HG02840 (cell line): ENCODE measurements at regions not wholly inside any gene's neighbourhood (a gene's known extent, or its start where the extent isn't known, plus 50 kb on each side); places are given as distances from the start of the nearest gene placed in this dataset.

Experiments
- ATAC-seq: cut with Tn5 transposase; IDR thresholded peaks from one replicate; pipeline ENCODE4 v1.9.1; 2021; ENCODE audit warnings: mild to moderate bottlenecking, moderate library complexity, moderate number of reproducible peaks; ENCODE audit not compliant: unreplicated experiment, low FRiP score

DNA sequence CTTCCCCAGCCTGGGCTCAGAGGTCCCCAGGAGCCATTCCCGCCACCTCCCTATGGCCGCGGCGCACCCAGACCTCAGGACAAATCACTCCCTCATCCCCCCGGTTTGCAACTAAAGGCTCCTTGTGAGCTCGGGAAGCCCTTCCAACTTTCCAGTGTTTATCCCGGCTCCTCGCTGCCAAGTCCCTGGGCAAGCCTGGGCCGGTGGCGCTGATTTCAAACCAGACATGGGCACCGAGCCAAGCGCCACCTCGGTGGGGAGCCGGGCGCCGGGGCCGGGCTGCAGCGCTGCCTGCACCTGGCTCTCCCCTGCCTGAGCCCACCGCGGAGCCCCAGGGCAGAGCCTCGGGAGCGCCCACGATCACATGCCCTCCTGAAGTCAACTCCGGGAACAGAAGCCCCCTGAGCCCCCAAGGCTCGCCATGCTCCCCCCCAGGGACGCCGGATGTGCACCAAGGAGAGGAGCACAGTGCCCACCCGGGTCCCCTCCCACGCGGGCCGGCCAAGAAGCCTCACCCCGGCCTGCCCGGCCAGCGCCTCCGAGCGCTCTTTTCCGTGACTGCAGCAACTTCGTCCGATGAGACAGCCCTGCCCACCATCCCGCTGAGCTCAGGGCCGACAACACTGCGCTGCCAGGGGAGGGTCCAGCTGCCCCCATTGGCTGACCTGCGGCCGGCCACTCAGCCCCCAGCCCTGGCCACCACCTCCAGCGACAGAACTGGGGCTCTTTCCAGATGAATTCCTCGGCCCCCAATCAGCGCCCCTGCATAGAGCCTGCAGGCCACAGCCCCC, 50.0 kb downstream of the NCOR2 start:
- no peak for ATAC-seq

DNA sequence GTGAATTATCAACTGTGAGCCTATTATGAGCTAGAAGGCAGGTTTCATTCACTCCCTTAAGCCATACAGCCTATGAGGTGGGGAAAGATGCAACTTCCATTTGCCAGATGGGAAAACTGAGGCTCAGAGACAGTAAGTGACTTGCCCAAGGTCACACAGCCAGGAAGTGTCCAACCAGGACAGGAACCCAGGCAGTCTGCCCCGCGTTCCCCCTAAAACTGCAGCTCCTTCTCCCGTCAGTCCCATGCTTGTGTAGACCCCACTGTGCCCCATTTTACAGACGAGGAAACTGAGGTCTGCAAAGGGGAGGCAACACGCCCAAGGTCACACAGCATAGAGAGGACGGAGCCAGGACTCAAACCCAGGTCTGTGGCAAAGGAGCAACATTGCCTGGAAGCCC, 50.6 kb downstream of the NCOR2 start:
- ATAC-seq: no peak

DNA sequence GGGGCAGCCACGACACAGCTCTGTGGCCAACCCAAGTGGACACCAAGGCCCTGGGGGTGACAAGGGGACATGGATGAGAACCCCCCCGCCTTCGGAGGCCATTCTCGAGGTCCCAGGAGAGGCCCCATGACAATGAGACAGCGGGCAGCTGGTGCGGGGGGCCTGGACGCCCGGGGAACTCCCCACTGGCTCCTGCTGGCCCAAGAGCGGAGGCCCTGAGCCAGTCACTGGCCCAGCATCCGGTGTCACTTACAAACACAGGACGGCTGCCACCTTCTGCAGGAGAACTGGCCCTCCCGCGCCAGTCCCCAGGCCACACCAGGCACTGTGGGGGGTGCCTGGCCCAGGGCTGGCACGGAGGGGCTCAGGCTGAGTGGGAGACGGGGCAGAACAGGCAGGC, 51.4 kb downstream of the NCOR2 start:
- no peak for ATAC-seq

DNA sequence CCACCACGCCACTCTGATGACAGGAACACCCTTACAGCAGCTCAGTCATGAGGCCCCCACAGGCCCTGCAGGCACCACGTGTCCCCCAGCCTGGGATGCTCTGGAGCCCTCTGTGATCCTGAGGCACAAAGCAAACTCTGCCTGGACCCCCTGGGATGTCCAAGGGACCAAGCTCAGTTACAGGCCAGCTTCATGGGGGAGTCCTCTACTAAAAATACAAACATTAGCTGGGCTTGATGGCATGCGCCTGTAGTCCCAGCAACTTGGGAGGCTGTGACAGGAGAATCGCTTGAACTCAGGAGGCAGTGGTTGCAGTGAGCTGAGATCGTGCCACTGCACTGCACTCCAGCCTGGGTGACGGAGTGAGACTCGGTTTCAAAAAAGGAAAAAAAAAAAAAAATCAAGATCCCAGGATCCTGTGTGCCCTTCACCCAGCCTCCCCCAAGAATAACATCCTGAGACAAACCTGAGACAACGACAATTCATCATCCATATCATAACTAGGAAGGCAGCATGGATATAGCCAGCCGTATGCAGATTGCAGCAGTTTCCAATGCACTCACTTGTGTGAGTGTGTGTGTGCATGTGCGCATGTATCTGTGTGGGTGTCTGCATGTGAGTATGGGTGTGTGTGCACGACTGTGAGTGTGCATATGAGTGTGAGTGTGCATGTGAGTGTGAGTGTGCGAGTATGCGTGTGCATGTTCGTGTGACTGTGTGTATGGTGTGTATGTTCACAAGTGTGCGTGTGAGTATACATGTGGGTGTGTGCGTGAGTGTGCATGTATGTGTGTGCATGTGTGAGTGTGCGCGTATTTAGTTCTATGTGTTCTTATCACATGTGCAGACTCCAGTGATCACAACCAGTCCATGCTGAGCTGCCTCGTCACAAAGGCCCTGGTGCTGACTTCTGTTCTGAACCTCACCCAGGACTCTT, 52.1 kb downstream of the NCOR2 start:
- no peak for ATAC-seq

DNA sequence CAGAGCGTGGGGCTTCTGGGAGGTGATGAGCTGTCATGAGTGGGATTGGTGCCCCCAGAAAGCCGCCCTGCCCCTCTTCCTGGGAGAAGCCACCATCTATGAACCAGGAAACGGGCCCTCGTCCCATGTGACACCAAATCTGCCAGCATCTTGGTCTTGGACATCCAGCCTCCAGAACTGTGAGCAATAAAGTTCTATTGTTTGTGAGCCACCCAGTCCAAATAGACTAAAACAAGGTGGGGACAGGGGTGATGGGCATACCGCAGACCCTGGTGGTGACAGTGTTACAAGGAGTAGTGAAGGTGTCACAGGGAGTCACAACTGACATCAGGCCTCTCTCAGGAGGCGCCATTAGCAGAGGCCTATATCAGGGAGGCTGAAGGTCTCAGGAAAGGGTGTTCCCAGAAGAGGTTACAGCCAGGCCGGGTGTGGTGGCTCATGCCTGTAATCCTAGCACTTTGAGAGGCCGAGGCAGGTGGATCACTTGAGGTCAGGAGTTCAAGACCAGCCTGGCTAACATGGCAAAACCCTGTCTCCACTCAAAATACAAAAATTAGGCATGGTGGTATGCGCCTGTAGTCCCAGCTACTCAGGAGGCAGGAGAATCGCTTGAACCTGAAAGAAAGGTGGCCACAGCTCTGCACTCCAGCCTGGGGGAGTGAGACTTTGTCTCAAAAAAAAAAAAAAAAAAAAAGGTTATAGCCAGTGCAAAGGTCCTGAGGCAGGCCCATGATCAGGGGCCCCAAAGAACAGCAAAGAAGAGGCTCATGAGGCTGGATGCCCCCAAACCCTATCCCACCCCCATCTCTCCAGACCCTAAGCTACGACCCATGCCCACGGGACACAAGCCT, 53.0 kb downstream of the NCOR2 start:
- ATAC-seq: no peak

DNA sequence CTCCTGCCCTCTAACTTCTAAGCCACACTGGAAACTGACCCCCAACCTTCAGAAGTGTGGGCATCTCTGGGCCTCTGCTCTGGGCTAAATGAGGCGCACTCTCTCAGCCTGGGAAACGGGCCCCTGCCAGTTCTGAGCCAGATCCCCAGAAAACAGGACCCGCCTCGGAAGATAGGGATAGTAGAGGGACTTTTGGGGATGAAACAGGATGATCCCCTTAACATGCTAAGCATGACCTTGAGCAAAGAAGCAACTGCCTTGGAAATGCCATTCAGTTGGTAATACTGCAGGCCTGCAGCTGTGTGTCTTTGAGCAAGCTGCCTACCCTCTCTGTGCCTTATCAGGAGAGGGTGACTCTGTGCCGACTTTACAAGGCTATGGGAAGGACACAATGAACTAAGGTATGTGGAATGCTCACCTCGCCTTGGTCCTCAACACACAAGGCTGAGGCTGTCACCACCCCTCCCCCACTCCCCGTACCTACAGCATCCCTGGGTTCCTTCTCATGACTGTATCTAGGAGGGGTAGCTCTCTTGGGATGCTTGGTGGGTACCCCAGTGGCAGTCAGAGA, 54.0 kb downstream of the NCOR2 start:
- no peak for ATAC-seq

DNA sequence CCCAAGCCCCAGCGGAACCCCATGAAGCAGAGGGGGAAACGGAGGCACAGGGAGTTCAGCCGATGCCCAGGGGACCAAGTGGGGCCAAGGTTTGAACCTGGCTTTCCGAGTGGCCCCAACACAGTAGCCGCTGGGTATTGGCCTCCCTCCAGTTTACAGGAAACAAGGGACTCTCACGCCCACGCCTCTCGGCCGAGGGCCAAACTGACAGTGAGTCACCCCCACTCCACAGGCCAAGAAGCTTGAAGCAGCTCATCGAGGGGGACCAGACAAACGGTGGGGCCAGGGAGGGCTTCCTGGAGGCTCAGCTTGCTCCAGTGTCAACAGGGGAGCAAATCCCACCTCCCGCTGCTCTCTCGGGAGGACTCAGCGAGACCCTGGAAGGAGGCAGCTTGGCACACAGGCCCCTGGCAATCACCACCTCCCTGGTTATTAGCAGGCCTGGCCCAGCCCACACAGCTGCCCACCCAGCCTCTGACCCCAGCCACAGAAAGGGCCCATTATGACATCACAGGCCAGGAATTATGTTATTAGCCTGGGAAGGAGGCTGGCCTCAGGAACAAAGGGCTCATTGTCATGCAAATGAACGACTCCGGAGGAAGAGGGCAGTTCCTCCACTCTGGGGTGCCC, 54.6 kb downstream of the NCOR2 start:
- no peak for ATAC-seq

DNA sequence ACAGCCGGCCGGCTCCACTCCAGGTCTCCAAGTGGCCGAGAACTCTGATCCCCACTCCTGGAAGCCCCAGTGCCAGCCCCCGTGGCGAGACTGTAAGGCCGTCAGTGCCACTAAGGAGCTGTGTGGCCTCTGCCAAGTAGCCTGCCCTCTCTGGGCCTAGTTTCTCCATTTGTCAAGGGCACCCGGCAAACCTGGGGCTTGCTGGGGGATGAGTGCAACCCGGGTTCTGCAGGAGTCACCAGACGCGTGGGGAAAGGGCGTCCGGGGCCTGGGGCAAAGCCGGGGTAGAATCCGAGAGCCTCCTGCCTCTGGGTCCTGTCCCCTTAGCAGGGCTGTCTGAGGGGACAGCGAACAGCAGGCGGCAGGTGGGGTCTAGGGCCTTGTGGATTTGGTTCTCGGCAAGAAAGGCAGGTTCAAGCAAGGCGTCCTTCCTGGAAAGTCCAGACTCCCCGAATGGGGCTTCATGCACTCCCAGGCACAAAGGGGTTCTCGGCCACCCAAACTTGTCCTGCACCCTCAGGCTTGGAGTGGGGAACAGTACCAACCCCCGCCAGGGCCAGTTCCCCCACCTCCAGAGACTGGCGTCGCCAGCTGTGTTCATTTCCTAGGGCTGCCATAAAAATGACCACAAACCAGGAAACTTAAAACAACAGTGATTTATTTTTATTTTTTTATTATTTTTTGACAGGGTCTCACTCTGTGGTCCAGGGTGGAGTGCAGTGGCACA, 56.0 kb downstream of the NCOR2 start:
- ATAC-seq: no peak

DNA sequence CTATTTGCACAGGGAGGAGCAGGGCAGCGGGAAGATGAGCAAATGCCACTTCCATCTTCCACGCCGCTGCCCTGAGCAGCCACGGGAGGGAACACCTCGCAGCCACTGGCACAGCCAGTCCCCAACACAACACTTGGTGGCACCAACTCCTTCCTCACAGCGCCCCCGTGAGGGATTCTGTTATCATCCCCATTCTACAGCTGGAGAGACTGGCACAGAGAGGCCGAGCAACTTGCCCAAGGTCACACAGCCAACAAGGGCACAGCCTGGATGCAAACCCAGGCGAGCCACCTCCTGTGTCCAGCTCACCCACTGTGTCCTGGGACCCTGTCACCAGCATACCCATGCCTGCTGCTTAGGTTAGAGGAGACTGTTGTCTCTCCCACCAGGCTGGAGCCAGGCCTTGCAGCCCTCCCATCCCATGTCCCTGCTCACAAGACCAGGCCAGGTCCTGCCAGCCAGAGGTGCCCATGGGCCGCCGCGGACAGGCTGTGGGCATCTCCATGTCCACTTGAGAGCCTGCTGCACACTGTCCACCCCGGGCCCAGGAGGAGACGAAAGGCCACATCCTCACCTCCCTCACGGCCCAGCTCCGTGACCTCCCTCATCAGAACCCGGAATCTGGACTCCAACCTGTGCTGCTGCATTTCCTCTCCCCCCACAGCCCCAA, 57.0 kb downstream of the NCOR2 start:
- no peak for ATAC-seq

DNA sequence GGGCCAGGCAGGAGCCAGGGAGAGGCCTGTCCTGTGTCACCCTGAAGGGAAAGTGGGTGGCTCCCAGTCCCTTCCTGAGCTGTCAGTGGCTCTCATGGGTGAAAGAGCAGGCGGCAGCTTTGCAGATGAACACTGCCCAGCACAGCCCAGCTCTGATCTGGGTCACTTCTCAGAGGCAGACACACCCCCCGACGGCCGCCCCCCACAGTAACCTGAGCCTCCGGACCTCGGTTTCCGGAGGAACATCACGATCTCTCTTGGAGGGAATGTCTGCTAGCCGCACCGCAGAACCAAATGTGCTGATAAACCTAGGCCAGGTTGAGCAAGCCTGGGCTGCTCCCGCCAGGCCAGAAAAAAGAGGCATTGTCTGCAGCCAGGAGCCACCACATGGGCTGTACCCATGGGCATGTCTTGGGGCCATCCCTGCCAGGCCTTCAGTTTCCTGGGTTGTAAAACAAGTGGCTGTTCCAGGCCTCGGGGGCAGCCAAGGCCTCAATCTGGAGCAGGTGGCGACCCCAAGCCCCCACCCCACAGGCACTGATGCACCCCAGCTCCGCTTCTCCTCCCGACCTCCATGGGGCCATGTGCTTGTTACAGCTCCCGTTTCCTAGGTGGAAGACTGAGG, 57.6 kb downstream of the NCOR2 start:
- ATAC-seq: no peak

DNA sequence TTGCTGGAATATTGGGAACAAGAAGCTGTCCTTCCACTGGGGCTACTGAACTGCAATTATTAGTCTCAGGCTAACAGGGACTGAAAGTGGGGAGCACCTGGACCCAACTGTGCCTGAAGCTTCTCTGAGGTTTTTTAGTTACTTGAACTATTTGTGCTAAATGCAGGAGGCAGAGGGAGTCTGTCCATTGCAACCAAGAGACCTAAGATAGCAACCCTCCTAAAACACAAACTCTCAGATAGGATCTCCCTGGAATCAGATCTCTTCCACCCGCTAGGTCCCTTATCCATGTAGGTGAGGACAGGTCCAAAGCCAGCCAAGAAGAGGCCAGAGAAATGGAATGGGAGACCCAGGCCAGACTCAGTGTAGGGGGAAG, 58.1 kb downstream of the NCOR2 start:
- ATAC-seq: no peak

DNA sequence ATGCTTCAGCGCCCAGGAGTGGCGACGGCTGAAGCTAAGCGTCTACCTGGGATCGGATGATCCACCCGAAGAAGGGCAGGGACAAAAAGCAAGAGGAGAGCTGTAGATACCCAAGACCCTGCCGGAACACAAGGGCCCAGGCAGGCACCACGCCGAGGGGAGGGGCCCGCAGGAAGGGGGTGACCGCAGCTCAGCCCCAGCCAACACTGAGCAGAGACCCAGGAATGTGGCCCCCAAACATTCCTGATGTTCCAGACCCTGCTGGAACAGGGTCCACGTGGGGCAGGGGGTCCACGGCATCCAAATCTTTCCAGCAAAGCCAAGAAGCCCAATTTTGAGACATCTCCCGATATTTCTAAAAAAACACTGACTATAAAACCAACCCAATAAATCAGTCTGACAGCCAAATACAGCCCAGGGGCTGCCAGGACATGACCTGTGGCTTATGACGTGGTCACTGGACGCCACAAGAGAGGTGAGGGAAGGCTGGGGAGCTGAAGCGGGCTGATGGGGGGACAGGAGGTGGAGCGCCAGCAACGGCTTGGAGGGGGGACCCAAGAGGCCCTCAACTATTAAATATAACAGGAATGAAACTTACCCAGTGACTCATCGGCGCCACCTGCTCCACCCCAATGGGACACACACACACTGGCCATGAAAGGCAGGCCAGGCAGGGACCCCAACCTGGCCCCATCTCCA, 58.9 kb downstream of the NCOR2 start:
- no peak for ATAC-seq

DNA sequence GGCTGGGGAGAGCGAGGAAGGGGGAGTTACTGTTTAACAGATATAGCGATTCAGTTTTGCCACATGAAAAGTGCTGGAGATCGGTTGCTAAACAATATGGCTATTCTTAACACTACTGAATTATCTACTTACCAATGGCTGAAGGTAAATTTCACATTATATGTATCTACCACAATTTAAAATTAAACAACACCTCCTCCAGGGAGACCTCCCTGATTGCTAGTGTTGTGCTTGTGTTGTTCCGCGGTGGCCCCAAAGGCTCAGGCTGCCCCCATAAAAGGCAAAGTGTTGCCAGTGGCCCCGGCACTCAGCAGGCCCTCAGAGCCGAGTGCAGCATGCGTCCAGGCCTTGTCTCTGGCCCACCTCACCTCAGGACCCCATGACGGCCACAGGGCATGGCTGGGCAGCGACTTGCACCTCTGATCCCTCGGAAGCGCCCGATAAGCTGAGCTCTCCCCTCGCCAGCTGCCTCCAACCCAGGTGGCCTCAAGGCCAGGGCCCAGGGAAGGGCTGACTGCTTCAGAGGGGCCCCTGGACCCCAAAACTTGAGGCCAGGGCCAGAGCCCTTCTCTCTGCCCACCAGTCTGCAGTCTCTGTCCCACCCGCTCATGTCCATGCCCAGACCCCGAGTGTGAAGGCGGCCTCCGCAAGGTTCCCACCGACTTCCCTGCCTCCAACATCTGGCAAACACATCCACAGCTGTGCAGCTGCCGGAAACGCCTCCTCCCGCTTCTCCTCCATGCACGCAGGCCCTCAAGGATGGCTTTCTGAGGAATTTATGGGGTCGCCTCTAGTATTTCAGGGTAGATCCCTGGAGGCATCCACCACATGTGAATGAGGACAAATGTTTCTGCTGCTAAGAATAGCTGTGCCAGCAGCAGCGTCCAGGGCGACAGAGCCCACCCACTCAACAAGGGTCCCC, 60.0 kb downstream of the NCOR2 start:
- ATAC-seq: no peak

DNA sequence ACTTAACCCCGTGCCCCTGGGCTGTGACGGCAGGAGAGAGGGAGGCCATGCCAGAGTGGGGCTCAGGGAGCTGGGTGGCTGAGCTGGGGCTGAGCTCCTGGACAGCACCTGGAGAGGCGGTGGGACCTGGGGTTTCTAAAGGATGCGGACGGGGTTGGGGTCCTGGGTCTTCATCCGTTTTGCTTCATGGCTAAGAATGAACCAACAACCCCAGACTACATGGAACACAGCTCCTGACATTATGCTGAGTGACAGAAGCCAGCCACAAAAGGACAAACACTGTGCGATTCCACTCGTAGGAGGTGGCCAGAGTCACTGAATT, 60.6 kb downstream of the NCOR2 start:
- ATAC-seq: no peak

DNA sequence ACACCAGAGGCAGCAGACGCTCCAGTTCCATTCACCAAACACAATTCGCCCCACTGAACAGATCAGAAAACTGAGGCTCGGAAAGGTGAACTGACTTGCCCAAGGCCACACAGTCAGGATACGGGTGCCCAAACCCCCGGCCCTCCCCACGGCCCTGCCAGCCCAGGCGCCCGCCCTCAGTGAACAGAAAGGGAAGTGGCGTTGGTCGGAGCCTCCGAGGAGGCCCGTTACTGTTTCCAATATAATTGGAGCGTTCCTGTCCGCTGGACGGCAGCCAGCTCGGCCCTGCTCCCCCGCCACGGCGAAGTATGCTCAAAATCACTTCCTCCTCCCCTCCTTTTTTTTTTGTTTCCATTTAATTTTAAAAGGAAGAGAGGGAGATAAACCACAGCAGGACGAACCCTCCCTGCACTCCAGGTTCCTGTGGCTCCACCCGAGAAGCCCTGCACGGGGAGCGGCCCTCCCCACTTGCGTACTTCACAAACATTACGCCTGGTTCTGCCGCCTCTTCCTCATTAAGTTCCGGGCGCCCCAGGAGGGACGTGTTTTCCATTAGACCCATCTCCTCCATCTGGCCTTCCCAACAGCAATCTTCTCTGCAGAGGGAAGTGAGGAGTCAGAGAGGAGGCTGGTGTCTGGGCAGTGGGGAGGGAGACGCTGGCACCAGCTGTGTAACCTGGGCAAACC, 61.1 kb downstream of the NCOR2 start:
- ATAC-seq: no peak
